ENCODE measurements at regions not wholly inside any gene's neighbourhood (a gene's known extent, or its start where the extent isn't known, plus 50 kb on each side); places are given as distances from the start of the nearest gene placed in this dataset.
A peak's percentile ranks its signal among the peaks of the same experiment; 100 is the strongest.

DNA sequence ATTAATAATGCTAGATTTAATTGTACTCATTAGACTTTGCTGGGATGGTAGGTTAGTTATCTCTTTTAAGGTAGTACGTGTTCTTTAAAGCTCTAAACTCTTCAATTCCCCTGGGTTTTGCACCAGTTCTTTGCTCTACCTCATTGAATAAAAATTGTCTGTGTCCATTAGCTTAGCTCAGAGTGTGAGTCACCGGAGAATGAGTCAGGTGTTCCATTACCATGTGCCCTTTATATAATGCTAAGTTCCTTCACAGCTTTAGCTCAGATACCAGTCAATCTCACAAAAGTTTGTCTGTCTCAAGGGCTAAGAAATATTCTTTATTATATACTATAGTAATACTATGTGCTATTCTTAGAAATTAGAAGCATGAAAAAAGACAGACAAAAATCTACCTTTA is 339.4 kb downstream of the PRELID2 start:
- H3K4me3 ChIP-seq (ENCODE audit: low read length), result no peak overlapping the region
- peak; percentile 76 for DNase-seq (ENCODE audit: low read depth)
- TF ChIP-seq, protein P1, sequence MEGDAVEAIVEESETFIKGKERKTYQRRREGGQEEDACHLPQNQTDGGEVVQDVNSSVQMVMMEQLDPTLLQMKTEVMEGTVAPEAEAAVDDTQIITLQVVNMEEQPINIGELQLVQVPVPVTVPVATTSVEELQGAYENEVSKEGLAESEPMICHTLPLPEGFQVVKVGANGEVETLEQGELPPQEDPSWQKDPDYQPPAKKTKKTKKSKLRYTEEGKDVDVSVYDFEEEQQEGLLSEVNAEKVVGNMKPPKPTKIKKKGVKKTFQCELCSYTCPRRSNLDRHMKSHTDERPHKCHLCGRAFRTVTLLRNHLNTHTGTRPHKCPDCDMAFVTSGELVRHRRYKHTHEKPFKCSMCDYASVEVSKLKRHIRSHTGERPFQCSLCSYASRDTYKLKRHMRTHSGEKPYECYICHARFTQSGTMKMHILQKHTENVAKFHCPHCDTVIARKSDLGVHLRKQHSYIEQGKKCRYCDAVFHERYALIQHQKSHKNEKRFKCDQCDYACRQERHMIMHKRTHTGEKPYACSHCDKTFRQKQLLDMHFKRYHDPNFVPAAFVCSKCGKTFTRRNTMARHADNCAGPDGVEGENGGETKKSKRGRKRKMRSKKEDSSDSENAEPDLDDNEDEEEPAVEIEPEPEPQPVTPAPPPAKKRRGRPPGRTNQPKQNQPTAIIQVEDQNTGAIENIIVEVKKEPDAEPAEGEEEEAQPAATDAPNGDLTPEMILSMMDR (conservative IDR thresholded peaks at IDR 0.05; ENCODE audit: low read length), result no peak

DNA sequence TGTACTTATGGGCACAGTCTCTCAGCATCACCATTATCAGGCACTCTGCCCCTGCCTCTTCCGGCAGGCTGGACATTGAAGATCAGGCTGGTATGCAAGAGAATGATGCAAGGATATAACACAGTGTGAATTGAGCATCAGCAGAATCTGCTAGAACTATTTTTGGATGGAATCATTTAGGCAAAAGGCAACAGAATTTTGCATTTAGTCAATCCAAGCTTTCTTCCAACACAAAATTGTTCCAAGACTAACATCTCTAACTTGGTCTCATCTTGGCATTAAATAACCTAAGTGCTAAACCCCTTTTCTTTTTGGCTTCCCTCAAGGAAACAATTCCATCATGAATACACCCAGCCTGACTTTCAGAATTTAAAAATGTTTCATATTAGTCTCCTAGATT is 339.9 kb downstream of the PRELID2 start:
- no peak overlapping the region for H3K4me3 ChIP-seq (ENCODE audit: low read length)
- peak; percentile 40 for DNase-seq (ENCODE audit: low read depth)
- TF ChIP-seq, protein P1 (conservative IDR thresholded peaks at IDR 0.05; ENCODE audit: low read length), result no peak

DNA sequence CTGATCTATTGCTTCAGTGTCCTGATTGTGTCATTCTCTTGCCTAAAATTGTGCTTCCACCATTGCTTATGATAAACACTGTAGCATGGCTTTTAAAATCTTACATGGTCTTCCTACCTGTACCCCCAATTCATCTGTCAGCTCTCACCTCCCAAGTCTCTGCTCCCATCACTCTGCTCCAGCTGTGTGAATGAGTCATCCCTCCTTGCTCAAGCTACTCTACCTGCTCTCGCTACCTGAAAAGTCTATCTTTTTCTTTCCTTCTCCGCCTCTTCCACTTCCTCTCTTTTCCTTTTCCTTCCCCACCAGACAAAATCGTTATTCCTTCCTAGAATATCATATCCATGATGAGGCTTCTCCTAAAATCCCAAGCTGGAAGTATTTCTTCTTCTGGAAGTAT is 341.7 kb downstream of the PRELID2 start:
- TF ChIP-seq, protein P1 (conservative IDR thresholded peaks at IDR 0.05; ENCODE audit: low read length), result no peak
- no peak overlapping the region for H3K4me3 ChIP-seq (ENCODE audit: low read length)
- no peak for DNase-seq (ENCODE audit: low read depth)

DNA sequence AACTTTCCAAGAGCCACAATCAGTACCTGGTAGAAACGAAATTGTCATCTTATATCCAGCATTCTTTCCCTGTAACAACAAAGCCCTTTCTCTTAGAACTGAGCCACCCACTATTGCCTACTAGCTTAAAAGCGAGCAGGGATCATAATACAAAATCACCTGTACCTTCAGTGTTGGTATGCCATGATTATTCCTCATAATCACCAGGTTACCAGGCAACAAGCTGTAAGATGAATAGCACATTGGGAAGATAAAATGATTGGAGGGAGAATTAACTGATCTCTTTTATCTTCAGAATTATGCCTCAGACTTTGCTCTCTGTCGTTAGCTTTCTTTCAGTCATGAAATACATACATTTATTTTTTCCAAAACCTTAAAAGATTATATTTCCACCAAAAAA is 345.6 kb downstream of the PRELID2 start:
- no peak for DNase-seq (ENCODE audit: low read depth)
- TF ChIP-seq, protein P1 (conservative IDR thresholded peaks at IDR 0.05; ENCODE audit: low read length), result no peak
- no peak overlapping the region for H3K4me3 ChIP-seq (ENCODE audit: low read length)

DNA sequence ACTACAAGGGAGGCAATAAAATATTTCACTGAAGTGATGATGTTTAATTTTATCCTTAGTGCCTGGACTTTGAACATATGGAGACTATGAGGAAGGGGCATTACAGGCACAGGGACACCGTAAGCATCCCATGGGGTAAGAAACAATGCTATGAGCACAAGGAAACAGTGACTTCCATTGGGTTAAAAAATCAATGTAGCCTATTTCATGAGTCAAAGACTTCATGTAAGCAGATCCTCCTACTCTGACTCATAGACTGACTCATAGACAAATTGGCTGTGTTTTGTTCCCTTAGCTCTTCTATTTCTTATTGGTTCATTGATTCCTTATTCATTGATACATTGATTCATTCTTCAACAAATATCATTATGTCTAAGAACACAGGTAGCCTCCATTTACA is 351.0 kb downstream of the PRELID2 start:
- peak; percentile 65 for DNase-seq (ENCODE audit: low read depth)
- no peak overlapping the region for H3K4me3 ChIP-seq (ENCODE audit: low read length)
- TF ChIP-seq, protein P1 (conservative IDR thresholded peaks at IDR 0.05; ENCODE audit: low read length), result no peak

DNA sequence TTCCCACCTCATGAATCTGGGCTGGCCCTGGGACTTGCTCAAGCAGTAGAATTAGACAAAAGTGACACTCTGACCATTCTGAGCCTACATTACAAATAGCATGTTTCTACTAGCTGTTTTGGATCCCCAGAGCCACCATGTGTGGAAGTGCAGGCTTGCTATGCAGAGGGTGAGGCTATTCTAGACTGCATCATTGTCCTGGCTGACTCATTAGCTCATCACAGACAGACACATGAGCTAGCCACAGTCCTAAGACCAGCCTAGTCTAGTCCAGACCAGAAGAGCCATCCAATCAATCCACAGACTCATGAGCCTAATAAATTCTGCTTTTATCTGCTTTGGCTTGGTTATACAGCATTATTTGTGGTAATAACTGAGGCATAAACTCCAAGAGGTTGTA is 351.9 kb downstream of the PRELID2 start:
- peak; percentile 60 for DNase-seq (ENCODE audit: low read depth)
- no peak overlapping the region for H3K4me3 ChIP-seq (ENCODE audit: low read length)
- TF ChIP-seq, protein P1 (conservative IDR thresholded peaks at IDR 0.05; ENCODE audit: low read length), result no peak

DNA sequence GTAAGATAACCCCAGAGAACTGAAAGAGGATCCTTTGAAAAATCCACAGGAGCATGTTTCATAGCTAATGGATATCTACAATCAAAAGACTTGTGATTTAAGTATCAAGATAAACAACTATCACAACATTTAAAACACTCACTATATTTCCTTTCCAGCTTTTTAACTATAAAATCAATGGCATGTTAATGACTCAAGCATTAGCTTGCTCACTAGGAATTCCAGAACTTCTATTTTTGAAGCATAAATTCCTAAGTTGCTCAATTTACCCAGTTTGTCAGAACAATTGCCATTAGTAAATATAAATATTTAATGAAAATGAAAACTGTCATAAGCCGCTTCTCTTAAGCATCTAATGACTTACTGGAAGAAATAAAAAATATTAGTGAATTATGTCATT is 355.3 kb downstream of the PRELID2 start:
- TF ChIP-seq, protein P1 (conservative IDR thresholded peaks at IDR 0.05; ENCODE audit: low read length), result no peak
- peak; percentile 54 for DNase-seq (ENCODE audit: low read depth)
- H3K4me3 ChIP-seq (ENCODE audit: low read length), result no peak overlapping the region

Data from AG10803 (cell line).